ENCODE measurements at regions not wholly inside any gene's neighbourhood (a gene's known extent, or its start where the extent isn't known, plus 50 kb on each side); places are given as distances from the start of the nearest gene placed in this dataset.

GRCh38 chr11:45513821-45514340 lies 151.5 kb downstream of the CHST1 start:
- no peaks in the 10 kb centered on the region for H3K4me1 ChIP-seq (ENCODE audit: control insufficient read depth in 1 of 2, low read depth in 2 of 2)
- no peaks in the 10 kb centered on the region for H3K27me3 ChIP-seq (replicated peaks; ENCODE audit: insufficient read depth)
- ATAC-seq (ENCODE audit: insufficient number of reproducible peaks, low FRiP score, low read depth) (no peak), DNase-seq (ENCODE audit: low spot score) (no peak)
- no peak overlapping the region for H3K4me3 ChIP-seq
- H3K27ac ChIP-seq, result no peak overlapping the region
- TF ChIP-seq, protein P1, sequence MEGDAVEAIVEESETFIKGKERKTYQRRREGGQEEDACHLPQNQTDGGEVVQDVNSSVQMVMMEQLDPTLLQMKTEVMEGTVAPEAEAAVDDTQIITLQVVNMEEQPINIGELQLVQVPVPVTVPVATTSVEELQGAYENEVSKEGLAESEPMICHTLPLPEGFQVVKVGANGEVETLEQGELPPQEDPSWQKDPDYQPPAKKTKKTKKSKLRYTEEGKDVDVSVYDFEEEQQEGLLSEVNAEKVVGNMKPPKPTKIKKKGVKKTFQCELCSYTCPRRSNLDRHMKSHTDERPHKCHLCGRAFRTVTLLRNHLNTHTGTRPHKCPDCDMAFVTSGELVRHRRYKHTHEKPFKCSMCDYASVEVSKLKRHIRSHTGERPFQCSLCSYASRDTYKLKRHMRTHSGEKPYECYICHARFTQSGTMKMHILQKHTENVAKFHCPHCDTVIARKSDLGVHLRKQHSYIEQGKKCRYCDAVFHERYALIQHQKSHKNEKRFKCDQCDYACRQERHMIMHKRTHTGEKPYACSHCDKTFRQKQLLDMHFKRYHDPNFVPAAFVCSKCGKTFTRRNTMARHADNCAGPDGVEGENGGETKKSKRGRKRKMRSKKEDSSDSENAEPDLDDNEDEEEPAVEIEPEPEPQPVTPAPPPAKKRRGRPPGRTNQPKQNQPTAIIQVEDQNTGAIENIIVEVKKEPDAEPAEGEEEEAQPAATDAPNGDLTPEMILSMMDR (IDR thresholded peaks at IDR 0.05), result no peak
- H3K9me3 ChIP-seq, result no peaks in the 10 kb centered on the region
- H3K36me3 ChIP-seq, result no peaks in the 10 kb centered on the region

DNA sequence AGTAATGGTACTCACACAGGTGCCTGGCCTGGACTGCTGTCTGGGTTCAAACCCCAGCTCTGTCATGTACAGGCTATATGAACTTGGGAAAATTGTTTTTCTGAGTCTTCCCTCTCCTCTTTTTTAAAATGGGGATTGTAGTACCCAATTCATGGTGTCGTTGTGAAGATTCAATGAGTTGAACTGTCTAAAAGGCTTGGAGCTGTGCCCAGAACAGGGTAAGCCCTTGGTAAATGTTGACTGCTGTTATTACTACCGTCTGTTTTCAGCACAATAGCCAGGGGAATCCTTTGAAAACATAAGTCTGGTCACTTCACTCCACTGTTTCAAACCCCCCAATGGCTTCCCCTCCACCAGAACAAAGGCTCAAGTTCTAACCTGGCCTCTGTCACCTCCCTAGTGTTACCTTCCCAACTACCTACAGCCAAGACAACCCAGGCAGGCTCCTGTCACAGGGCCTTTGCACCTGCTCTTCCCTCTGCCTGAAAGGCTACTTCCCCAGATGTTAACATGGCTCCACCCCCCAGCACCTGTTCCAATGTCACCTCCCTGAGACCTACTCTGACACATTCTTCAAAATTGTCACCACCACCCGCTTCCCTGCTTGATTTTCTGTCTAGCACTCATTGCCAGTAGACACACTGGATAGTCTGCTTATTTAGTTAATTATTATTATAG lies 152.8 kb downstream of the CHST1 start:
- no peak for ATAC-seq (ENCODE audit: insufficient number of reproducible peaks, low FRiP score, low read depth)
- Histone ChIP-seq H3K4me3 (no peak overlapping the region), H3K27me3 (replicated peaks; ENCODE audit: insufficient read depth) (no peaks in the 10 kb centered on the region), H3K9me3 (no peaks in the 10 kb centered on the region), H3K27ac (no peak overlapping the region), H3K36me3 (no peaks in the 10 kb centered on the region), H3K4me1 (ENCODE audit: control insufficient read depth in 1 of 2, low read depth in 2 of 2) (no peaks in the 10 kb centered on the region)
- TF ChIP-seq, protein P1 (IDR thresholded peaks at IDR 0.05), result no peak
- DNase-seq (ENCODE audit: low spot score), result no peak

GRCh38 chr11:45511566-45511965 lies 153.9 kb downstream of the CHST1 start:
- TF ChIP-seq, protein P1 (IDR thresholded peaks at IDR 0.05), result no peak
- H3K9me3 ChIP-seq, result no peaks in the 10 kb centered on the region
- H3K27ac ChIP-seq, result no peak overlapping the region
- no peaks in the 10 kb centered on the region for H3K4me1 ChIP-seq (ENCODE audit: control insufficient read depth in 1 of 2, low read depth in 2 of 2)
- H3K4me3 ChIP-seq, result no peak overlapping the region
- no peak for DNase-seq (ENCODE audit: low spot score)
- no peaks in the 10 kb centered on the region for H3K27me3 ChIP-seq (replicated peaks; ENCODE audit: insufficient read depth)
- ATAC-seq (ENCODE audit: insufficient number of reproducible peaks, low FRiP score, low read depth), result no peak
- no peaks in the 10 kb centered on the region for H3K36me3 ChIP-seq

DNA sequence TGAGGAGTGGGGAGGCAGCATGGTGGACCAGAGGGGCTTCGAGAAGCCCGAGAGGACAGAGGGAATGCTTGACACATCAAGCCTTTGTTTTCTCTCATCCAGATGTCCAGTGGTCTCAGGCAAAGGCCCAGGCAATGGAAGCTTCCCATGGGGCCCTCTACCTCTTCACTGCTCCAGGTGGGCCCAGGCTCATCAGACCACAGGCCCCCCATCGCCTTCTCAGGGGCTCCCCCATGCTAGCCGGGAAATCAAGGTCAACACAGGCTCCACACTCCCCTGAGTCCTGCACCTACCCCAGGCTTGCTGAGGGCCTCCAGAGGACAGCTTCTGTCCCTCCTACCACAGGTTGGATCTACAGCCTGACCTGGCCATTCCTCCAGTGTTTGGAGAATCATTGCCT lies 157.5 kb downstream of the CHST1 start:
- Histone ChIP-seq H3K9me3 (no peaks in the 10 kb centered on the region), H3K4me1 (ENCODE audit: control insufficient read depth in 1 of 2, low read depth in 2 of 2) (no peaks in the 10 kb centered on the region), H3K27ac (no peak overlapping the region), H3K27me3 (replicated peaks; ENCODE audit: insufficient read depth) (no peaks in the 10 kb centered on the region), H3K4me3 (no peak overlapping the region), H3K36me3 (no peaks in the 10 kb centered on the region)
- DNase-seq (ENCODE audit: low spot score) (no peak), ATAC-seq (ENCODE audit: insufficient number of reproducible peaks, low FRiP score, low read depth) (no peak)
- TF ChIP-seq, protein P1 (IDR thresholded peaks at IDR 0.05), result no peak

- Histone ChIP-seq H3K4me1 (ENCODE audit: control insufficient read depth in 1 of 2, low read depth in 2 of 2) (no peaks in the 10 kb centered on the region), H3K27me3 (replicated peaks; ENCODE audit: insufficient read depth) (no peaks in the 10 kb centered on the region), H3K36me3 (no peaks in the 10 kb centered on the region), H3K4me3 (no peak overlapping the region), H3K9me3 (no peaks in the 10 kb centered on the region), H3K27ac (no peak overlapping the region)
- no peak for DNase-seq (ENCODE audit: low spot score)
- TF ChIP-seq, protein P1 (IDR thresholded peaks at IDR 0.05), result no peak
- no peak for ATAC-seq (ENCODE audit: insufficient number of reproducible peaks, low FRiP score, low read depth)
Measured at GRCh38 chr11:45503311-45503710, 162.1 kb downstream of the CHST1 start.
